Chondrocyte (in vitro differentiated cells): ENCODE measurements at regions not wholly inside any gene's neighbourhood (a gene's known extent, or its start where the extent isn't known, plus 50 kb on each side); places are given as distances from the start of the nearest gene placed in this dataset.

Source experiments
- DNase-seq: peaks from one replicate; pipeline ENCODE4 v3.0.0; 2021; ENCODE audit warnings: mixed read lengths, low spot score
- H3K27ac Mint-ChIP-seq: one replicate; pipeline ENCODE4 v1.8.0; 2021; ENCODE audit warnings: mild to moderate bottlenecking, moderate library complexity, mixed read lengths; ENCODE audit not compliant: unreplicated experiment
- H3K27me3 Mint-ChIP-seq: 2 replicates; pipeline ENCODE4 v1.8.0; 2021; ENCODE audit warnings: low read depth, mixed read lengths
- H3K36me3 Mint-ChIP-seq: 2 replicates; pipeline ENCODE4 v1.8.0; 2021; ENCODE audit warnings: low read depth, mixed read lengths
- H3K4me1 Mint-ChIP-seq: 2 replicates; pipeline ENCODE4 v1.8.0; 2021; ENCODE audit warnings: low read depth, mild to moderate bottlenecking, mixed read lengths
- H3K4me3 Mint-ChIP-seq: one replicate; pipeline ENCODE4 v1.8.0; 2021; ENCODE audit warnings: mild to moderate bottlenecking, moderate library complexity, mixed read lengths; ENCODE audit not compliant: unreplicated experiment
- H3K9me3 Mint-ChIP-seq: 2 replicates; pipeline ENCODE4 v1.8.0; 2021; ENCODE audit warnings: low read depth, mixed read lengths
- CTCF ChIP-seq: fragments of 200-600 bp; sonication (generic); IDR thresholded peaks from 2 replicates; pipeline ENCODE4 v1.5.0; 2021; ENCODE audit warnings: antibody characterized with exemption, mild to moderate bottlenecking, moderate library complexity

- no peak for DNase-seq
- no peak for TF ChIP-seq CTCF
- Mint-ChIP-seq H3K27ac (no peak overlapping the region), H3K4me3 (no peak overlapping the region), H3K4me1 (no peaks in the 10 kb centered on the region), H3K27me3 (no peaks in the 10 kb centered on the region), H3K9me3 (peaks cover 40% of the 10 kb centered on the region), H3K36me3 (no peaks in the 10 kb centered on the region)
Measured at GRCh38 chr18:78459668-78460067, 520.0 kb upstream of the SALL3 start.

- no peak for DNase-seq
- Mint-ChIP-seq H3K9me3 (peaks cover 44% of the 10 kb centered on the region), H3K27ac (no peak overlapping the region), H3K4me3 (no peak overlapping the region), H3K27me3 (no peaks in the 10 kb centered on the region), H3K4me1 (no peaks in the 10 kb centered on the region), H3K36me3 (peaks cover 2% of the 10 kb centered on the region)
- TF ChIP-seq CTCF, result no peak
Measured at GRCh38 chr18:78460558-78460957, 519.1 kb upstream of the SALL3 start.

- Mint-ChIP-seq H3K4me3 (no peak overlapping the region), H3K27ac (no peak overlapping the region), H3K27me3 (no peaks in the 10 kb centered on the region), H3K4me1 (no peaks in the 10 kb centered on the region), H3K9me3 (peaks cover 17% of the 10 kb centered on the region), H3K36me3 (no peaks in the 10 kb centered on the region)
- DNase-seq, result no peak
- TF ChIP-seq CTCF, result no peak
Measured at GRCh38 chr18:78473563-78473962, 506.1 kb upstream of the SALL3 start.

- H3K27ac Mint-ChIP-seq, result no peak overlapping the region
- no peaks in the 10 kb centered on the region for H3K4me1 Mint-ChIP-seq
- H3K36me3 Mint-ChIP-seq, result no peaks in the 10 kb centered on the region
- H3K4me3 Mint-ChIP-seq, result no peak overlapping the region
- TF ChIP-seq CTCF, result no peak
- no peak for DNase-seq
- H3K27me3 Mint-ChIP-seq, result no peaks in the 10 kb centered on the region
- peaks cover 13% of the 10 kb centered on the region for H3K9me3 Mint-ChIP-seq
Measured at GRCh38 chr18:78477840-78478239, 501.8 kb upstream of the SALL3 start.

GRCh38 chr18:78479443-78479842 is 500.2 kb upstream of the SALL3 start:
- H3K4me1 Mint-ChIP-seq, result no peaks in the 10 kb centered on the region
- no peaks in the 10 kb centered on the region for H3K27me3 Mint-ChIP-seq
- H3K27ac Mint-ChIP-seq, result no peak overlapping the region
- no peaks in the 10 kb centered on the region for H3K36me3 Mint-ChIP-seq
- H3K4me3 Mint-ChIP-seq, result no peak overlapping the region
- H3K9me3 Mint-ChIP-seq, result peaks cover 11% of the 10 kb centered on the region
- no peak for DNase-seq
- TF ChIP-seq CTCF, result no peak
